Stimulated activated memory B cell treated with anti-CD40 and anti-IgM and Interleukin-4, amounts not matched to agents 10 μg/mL and 1 μg/mL and 100 μg/mL, for 72 hours (primary cell): ENCODE measurements at regions not wholly inside any gene's neighbourhood (a gene's known extent, or its start where the extent isn't known, plus 50 kb on each side); places are given as distances from the start of the nearest gene placed in this dataset.
"Not testable (repeated sequence)": the region's sequence is repeated elsewhere in the genome, so short reads cannot be mapped to it uniquely, and the experiment has no call there.

Experiments
- ATAC-seq: fragments of 150-1000 bp; cut with Tn5 transposase; 2 replicates; pipeline ENCODE4 v1.10.0; 2021
- H3K27ac Mint-ChIP-seq: one replicate; pipeline ENCODE4 v1.8.0; 2022; ENCODE audit warnings: mild to moderate bottlenecking, mixed read lengths
- H3K27me3 Mint-ChIP-seq: one replicate; pipeline ENCODE4 v1.8.0; 2022; ENCODE audit warnings: mixed read lengths
- H3K36me3 Mint-ChIP-seq: one replicate; pipeline ENCODE4 v1.8.0; 2022; ENCODE audit warnings: mixed read lengths
- H3K4me1 Mint-ChIP-seq: one replicate; pipeline ENCODE4 v1.8.0; 2022; ENCODE audit warnings: mixed read lengths
- H3K4me3 Mint-ChIP-seq: one replicate; pipeline ENCODE4 v1.8.0; 2022; ENCODE audit warnings: mild to moderate bottlenecking, moderate library complexity, mixed read lengths
- H3K9me3 Mint-ChIP-seq: one replicate; pipeline ENCODE4 v1.8.0; 2022; ENCODE audit warnings: mixed read lengths

DNA sequence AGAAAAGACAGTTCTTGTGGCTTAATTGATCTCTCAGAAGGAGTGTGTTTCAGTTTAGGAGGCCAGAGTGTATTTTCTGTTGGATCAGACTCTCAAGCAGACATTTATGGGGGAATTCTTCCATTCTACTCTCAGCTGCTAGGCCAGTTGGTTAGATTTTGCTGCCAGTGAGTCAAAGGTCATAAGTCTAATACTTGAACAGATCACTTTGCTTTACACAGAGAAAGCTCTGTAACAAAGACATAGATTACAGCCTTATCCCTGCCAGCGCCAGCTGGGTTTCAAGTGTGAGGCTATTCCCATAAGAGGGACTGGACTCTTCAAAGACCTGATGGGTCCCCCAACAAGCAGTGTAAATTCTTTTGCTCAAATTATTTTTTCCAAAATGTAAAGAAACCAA, 145.6 kb upstream of the SEMA3C start:
- Mint-ChIP-seq H3K27me3 (no peaks in the 10 kb centered on the region), H3K4me3 (no peak overlapping the region), H3K9me3 (peaks cover 2% of the 10 kb centered on the region), H3K36me3 (no peaks in the 10 kb centered on the region), H3K27ac (no peak overlapping the region), H3K4me1 (no peaks in the 10 kb centered on the region)
- ATAC-seq = no peak

DNA sequence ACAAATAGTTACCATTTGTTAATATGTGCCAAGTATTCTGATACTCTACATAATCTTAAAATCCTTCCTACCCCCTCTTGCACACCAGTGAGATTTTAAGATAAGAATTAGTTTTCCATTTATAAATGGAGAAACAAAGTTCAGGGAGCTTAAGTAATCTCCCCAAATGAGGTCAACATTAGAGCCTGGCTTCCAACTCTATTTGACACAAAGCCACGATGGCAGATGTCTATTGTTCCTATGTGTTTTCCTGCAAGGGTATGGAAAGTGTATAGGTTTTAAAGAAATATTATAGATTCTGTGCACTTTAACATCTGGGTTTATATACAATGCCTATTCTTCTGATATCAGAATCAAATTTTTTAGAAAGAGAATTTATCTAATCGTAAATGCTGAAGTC, 143.9 kb upstream of the SEMA3C start:
- no peak overlapping the region for H3K4me3 Mint-ChIP-seq

DNA sequence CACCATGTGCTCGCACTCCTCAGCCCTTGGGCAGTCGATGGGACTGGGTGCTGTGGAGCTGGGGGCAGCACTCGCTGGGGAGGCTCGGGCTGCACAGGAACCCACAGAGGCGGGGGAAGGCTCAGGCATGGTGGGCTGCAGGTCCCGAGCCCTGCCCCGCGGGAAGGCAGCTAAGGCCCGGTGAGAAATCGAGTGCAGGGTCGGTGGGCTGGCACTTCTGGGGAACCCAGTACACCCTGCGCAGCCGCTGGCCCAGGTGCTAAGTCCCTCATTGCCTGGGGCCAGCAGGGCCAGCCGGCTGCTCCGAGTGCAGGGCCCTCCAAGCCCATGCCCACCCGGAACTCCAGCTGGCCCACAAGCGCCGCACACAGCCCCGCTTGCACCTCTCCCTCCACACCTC, 138.6 kb upstream of the SEMA3C start:
- not testable (repeated sequence) for H3K36me3 Mint-ChIP-seq, H3K27me3 Mint-ChIP-seq, H3K9me3 Mint-ChIP-seq, ATAC-seq, H3K4me1 Mint-ChIP-seq, H3K27ac Mint-ChIP-seq, H3K4me3 Mint-ChIP-seq

More for the DNA sequence above, 143.9 kb upstream of the SEMA3C start:
- H3K9me3 Mint-ChIP-seq = peaks cover 2% of the 10 kb centered on the region
- H3K4me1 Mint-ChIP-seq = no peaks in the 10 kb centered on the region
- no peaks in the 10 kb centered on the region for H3K36me3 Mint-ChIP-seq
- no peak overlapping the region for H3K27ac Mint-ChIP-seq
- no peak for ATAC-seq
- H3K27me3 Mint-ChIP-seq = no peaks in the 10 kb centered on the region

DNA sequence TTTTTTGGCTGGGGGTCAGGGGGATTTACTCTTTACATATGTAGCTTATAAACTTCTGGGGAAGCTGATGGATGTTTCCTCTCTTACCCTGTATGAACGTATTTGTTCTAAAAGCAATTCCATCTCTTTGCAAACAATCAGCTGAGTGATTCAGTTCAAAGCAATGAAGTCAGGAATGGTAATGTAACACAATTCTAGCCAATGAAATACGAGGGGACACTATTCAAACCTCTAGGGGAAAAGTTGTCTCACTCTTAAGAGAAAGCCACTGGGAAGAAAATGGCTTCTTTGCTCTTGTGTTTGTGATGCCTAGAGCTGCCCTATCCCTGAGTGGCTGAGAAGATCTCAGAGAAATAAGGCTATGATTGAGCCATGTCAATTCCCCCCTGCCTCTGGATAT, 134.8 kb upstream of the SEMA3C start:
- Mint-ChIP-seq H3K27me3 (no peaks in the 10 kb centered on the region), H3K9me3 (peaks cover 2% of the 10 kb centered on the region), H3K36me3 (no peaks in the 10 kb centered on the region), H3K27ac (no peak overlapping the region), H3K4me1 (no peaks in the 10 kb centered on the region), H3K4me3 (no peak overlapping the region)
- no peak for ATAC-seq

DNA sequence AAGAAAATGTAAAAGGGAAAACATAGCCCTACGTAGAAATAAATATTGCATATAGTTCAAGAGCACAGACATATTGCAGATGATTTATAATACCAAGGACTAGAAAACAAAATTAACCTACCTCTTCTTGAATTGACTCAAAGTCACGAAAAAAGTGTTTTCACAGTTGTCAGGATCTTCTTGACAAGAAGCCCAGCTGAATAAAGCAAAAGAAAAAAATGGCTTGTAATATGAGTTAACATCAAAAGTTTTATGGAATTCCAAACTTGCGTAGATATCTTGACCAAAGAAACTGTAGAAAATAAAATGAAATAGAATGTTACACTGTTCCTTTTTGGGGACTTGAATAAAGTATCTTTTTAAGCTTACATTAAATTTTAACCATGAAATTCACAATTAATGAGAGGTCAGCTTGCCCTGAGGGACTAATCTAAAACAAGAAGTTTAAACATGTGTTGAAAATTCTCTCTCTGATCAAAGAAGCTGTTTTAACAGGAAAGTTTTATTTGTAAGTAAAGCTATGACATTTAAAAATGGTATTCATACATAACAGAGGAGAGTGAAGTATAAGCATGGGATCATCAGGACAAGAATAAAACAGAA, 133.1 kb upstream of the SEMA3C start:
- Mint-ChIP-seq H3K4me3 (no peak overlapping the region), H3K27me3 (no peaks in the 10 kb centered on the region), H3K36me3 (no peaks in the 10 kb centered on the region), H3K27ac (no peak overlapping the region), H3K4me1 (no peaks in the 10 kb centered on the region), H3K9me3 (peaks cover 2% of the 10 kb centered on the region)
- no peak for ATAC-seq

DNA sequence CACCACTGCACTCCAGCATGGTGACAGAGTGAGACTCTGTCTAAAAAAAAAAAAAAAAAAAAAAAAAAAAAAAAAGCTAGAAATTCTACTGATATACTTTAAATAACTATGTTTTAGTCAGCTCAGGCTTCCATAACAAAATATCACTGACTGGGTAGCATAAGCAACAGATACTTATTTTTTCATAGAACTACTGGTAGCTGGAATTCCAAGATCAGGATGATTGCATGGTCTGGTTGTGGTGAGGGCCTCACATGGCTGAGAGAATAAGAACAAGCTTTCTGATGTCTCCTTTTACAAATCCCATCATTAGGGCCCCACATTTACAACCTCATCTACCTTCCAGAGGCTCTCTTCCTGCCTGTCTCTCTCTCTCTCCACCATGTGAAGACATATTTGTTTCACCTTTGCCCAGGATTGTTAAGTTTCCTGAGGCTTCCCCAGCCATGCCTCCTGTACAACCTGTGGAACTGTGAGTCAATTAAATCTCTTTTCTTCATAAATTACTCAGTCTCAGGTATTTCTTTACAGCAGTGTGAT, 126.7 kb upstream of the SEMA3C start:
- Mint-ChIP-seq H3K4me1 (no peaks in the 10 kb centered on the region), H3K4me3 (no peak overlapping the region), H3K9me3 (peaks cover 8% of the 10 kb centered on the region), H3K27ac (no peak overlapping the region), H3K27me3 (no peaks in the 10 kb centered on the region), H3K36me3 (no peaks in the 10 kb centered on the region)
- no peak for ATAC-seq

DNA sequence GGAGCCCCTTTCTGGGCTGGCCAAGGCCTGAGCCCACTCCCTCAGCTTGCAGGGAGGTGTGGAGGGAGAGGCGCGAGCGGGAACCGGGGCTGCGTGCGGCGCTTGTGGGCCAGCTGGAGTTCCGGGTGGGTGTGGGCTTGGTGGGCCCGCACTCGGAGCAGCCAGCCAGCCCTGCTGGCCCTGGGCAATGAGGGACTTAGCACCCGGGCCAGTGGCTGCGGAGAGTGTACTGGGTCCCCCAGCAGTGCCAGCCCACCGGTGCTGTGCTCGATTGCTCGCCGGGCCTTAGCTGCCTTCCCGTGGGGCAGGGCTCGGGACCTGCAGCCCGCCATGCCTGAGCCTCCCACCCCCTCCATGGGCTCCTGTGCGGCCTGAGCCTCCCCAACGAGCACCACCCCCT, 123.8 kb upstream of the SEMA3C start:
- not testable (repeated sequence) for H3K27ac Mint-ChIP-seq, H3K36me3 Mint-ChIP-seq, ATAC-seq, H3K27me3 Mint-ChIP-seq, H3K4me3 Mint-ChIP-seq, H3K4me1 Mint-ChIP-seq
- peaks cover 10% of the 10 kb centered on the region for H3K9me3 Mint-ChIP-seq

DNA sequence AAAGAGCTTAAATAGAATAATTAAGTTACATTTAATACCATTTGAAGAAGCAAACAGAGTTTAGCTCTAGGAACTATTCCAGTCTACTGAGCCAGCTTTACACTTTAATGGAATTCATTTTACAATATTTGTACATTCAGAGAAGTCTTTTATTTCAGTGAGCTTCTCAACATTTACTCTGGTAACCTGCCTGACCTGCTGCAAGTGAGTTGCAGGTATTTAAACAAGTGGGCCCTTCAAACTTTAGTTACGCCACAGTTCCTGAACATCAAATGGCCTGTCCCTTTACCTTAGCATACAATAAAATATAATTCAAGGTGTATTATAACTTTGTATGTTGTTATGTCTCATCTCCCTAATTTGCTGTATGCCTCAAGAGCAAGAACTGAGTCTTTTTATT, 121.6 kb upstream of the SEMA3C start:
- no peak overlapping the region for H3K4me3 Mint-ChIP-seq
- no peaks in the 10 kb centered on the region for H3K36me3 Mint-ChIP-seq
- peaks cover 8% of the 10 kb centered on the region for H3K9me3 Mint-ChIP-seq
- no peak overlapping the region for H3K27ac Mint-ChIP-seq
- no peaks in the 10 kb centered on the region for H3K27me3 Mint-ChIP-seq
- ATAC-seq = no peak
- H3K4me1 Mint-ChIP-seq = no peaks in the 10 kb centered on the region

DNA sequence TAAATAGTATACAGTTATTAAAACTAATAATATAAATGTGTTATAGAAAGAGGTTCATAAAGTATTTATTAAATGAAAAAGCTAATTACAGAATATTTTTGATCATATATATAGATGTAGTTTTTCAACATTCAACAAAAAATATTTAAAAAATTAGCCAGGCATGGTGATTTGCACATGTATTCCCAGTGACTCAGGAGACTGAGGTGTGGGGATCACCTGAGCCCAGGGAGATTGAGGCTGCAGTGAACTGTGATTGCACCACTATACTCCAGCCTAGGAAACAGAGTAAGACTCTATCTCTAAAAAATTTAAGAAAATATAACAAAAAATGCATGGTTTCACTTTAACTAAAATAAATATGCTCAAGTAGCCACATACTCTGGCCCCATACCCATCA, 118.0 kb upstream of the SEMA3C start:
- Mint-ChIP-seq H3K9me3 (peaks cover 5% of the 10 kb centered on the region), H3K4me1 (no peaks in the 10 kb centered on the region), H3K27ac (no peak overlapping the region), H3K27me3 (no peaks in the 10 kb centered on the region), H3K36me3 (no peaks in the 10 kb centered on the region), H3K4me3 (no peak overlapping the region)
- no peak for ATAC-seq

DNA sequence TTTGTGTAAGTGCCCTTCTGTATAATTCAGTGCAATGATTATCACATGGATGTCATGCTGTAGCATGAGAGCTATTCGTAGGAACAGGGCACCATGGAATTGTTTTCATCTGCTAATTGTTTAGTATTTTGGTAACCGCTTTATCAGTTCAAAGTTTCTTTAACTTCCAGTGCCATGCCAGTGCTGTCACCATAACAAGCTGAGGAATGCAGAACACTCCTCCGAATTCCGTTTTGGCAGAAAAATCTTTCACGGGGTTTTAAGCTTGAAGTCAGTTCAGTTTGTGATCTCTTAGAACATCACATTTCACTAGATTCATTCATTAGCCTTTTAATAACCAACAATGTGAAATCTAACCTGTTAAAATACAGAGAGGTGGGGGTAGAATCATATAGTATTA, 117.2 kb upstream of the SEMA3C start:
- H3K36me3 Mint-ChIP-seq = no peaks in the 10 kb centered on the region
- no peak for ATAC-seq
- no peak overlapping the region for H3K27ac Mint-ChIP-seq
- H3K4me3 Mint-ChIP-seq = no peak overlapping the region
- no peaks in the 10 kb centered on the region for H3K4me1 Mint-ChIP-seq
- no peaks in the 10 kb centered on the region for H3K27me3 Mint-ChIP-seq
- peaks cover 5% of the 10 kb centered on the region for H3K9me3 Mint-ChIP-seq

DNA sequence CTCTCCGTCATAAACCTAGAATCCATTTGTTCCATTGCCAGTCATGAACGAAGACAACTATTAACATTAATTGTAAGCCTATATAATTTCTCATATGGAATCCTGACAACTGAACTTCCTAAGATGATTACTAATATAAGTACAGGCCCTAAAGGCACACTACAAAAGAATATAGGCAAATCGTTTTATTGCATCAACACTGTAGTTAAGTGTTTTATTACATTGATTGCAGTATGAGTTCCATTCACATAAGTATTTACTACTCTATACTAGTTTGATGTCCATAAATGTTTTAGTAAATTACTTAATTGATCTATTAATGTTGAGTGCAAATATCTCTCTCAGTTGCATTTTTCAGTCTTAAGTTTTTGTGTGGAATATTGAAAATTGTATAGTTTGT, 113.1 kb upstream of the SEMA3C start:
- H3K9me3 Mint-ChIP-seq = peaks cover 4% of the 10 kb centered on the region
- no peaks in the 10 kb centered on the region for H3K27me3 Mint-ChIP-seq
- no peaks in the 10 kb centered on the region for H3K4me1 Mint-ChIP-seq
- no peak overlapping the region for H3K27ac Mint-ChIP-seq
- ATAC-seq = no peak
- no peaks in the 10 kb centered on the region for H3K36me3 Mint-ChIP-seq
- H3K4me3 Mint-ChIP-seq = no peak overlapping the region

DNA sequence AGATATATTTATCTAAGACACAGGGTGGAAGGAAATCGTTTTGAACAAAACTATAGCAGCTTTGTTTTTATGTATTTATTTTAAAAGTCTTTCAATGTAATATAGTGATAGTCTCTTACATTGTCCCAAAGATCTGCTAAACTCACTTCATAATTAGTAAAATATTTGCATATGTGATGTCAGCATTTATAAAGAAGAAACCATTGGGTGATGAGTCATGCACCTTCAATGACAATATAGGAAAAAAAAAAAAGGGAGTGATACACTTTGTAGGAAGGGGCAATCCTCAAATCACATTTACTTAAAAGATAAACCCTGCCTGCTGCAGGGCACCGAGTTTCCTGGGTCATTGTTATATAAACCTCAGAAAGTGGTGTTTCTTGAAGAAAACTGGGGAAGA, 112.4 kb upstream of the SEMA3C start:
- no peaks in the 10 kb centered on the region for H3K4me1 Mint-ChIP-seq
- peaks cover 4% of the 10 kb centered on the region for H3K9me3 Mint-ChIP-seq
- H3K27me3 Mint-ChIP-seq = no peaks in the 10 kb centered on the region
- H3K4me3 Mint-ChIP-seq = no peak overlapping the region
- ATAC-seq = no peak
- no peaks in the 10 kb centered on the region for H3K36me3 Mint-ChIP-seq
- H3K27ac Mint-ChIP-seq = no peak overlapping the region

DNA sequence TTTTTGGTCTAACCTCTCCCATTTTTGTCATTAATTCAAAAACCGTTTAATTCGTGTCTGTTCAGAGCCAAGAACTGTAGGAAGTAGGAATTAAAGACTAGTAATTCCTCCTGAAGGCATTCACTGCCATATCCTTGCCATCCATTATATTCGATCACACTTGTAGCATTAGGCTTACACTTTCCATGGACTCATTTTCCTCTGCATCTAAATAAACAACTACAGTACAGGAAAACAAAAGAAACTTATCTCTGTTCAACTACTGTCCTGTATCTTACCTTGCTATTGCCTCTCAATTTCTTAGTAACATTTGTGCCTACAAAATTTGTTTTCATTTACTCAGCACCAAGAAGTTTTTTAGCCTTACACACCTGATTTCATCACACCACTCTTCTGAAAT, 111.6 kb upstream of the SEMA3C start:
- ATAC-seq = no peak
- no peaks in the 10 kb centered on the region for H3K4me1 Mint-ChIP-seq

DNA sequence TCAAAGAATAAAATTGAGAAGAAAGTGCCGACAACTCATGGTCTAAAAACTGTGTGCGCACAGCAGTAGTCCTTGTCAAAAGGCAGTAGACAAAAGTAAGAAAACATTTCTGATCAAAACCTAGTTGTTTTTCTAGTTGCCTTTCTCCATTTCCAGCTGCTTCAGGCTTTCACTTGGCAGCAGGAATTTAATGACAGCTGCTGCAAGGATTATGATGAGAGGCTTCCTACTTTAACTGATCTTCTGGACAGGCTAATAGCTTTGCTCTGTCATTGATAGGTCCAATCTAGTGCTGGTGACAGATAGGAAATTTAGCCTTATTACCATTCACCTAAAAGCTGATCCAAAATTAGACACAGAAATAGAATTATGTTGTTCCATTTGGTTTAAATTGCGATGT, 110.7 kb upstream of the SEMA3C start:
- Mint-ChIP-seq H3K36me3 (no peaks in the 10 kb centered on the region), H3K27me3 (no peaks in the 10 kb centered on the region), H3K4me1 (no peaks in the 10 kb centered on the region), H3K27ac (no peak overlapping the region), H3K9me3 (peaks cover 4% of the 10 kb centered on the region), H3K4me3 (no peak overlapping the region)
- no peak for ATAC-seq

More for the DNA sequence above, 111.6 kb upstream of the SEMA3C start:
- no peak overlapping the region for H3K4me3 Mint-ChIP-seq
- no peak overlapping the region for H3K27ac Mint-ChIP-seq
- no peaks in the 10 kb centered on the region for H3K36me3 Mint-ChIP-seq
- H3K9me3 Mint-ChIP-seq = peaks cover 4% of the 10 kb centered on the region
- H3K27me3 Mint-ChIP-seq = no peaks in the 10 kb centered on the region

DNA sequence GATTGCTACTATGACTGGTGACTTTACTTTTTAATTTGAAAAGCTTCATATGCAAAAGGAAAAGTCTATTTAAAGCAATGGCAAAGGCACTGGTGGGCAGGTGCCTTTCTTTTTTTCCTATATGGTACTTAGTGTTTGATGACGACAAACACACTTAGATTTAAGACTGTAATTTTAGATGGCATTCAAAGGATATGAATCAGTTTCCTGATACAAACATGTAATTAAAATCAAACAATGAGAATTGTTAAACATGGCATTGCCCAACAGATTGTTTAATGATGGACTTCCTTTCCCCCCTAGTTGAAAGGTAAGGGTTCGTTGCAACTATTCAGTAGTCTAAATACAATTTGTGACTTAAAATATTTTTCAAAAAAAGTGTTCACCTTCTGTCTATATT, 106.5 kb upstream of the SEMA3C start:
- H3K4me1 Mint-ChIP-seq = no peaks in the 10 kb centered on the region
- H3K36me3 Mint-ChIP-seq = no peaks in the 10 kb centered on the region
- ATAC-seq = no peak
- H3K4me3 Mint-ChIP-seq = no peak overlapping the region
- H3K27me3 Mint-ChIP-seq = no peaks in the 10 kb centered on the region
- no peak overlapping the region for H3K27ac Mint-ChIP-seq
- H3K9me3 Mint-ChIP-seq = peaks cover 7% of the 10 kb centered on the region

DNA sequence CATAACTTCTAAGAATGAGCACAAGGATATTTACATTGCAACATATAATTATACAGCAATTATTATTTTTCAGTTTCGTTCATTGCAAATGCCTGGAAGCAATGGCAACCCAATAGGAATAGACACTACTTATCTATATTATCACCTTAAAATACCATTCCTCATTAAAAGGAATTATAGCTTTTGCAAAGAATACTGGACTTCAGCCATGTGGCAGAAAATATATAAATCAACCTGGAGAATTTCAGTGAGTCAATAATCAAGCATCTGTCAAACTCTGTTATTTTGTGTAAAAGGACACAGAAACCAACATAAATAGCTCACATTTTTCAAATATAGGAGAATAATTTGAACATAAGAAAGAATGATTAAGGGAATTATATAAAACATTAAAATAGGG, 96.1 kb upstream of the SEMA3C start:
- H3K27me3 Mint-ChIP-seq = no peaks in the 10 kb centered on the region
- H3K4me3 Mint-ChIP-seq = no peak overlapping the region
- no peaks in the 10 kb centered on the region for H3K4me1 Mint-ChIP-seq
- no peak overlapping the region for H3K27ac Mint-ChIP-seq
- no peaks in the 10 kb centered on the region for H3K36me3 Mint-ChIP-seq
- H3K9me3 Mint-ChIP-seq = peaks cover 7% of the 10 kb centered on the region
- ATAC-seq = no peak

DNA sequence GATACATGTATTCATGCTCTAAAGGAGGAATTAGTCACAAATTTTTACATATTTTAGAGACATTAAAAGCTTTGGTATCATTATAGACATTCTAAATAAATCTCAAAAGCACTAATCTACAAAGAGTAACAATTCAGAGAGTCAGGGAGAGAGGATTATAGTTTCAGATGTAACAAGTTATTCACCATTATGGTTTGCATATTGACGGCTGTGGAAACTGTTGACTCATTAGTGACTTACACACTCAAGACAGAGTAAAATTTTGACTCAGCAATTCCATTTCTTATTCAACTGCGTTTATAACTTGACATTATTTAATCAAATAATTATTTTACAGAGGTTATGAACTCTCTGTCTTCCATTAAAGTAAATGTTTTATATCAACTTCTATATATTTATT, 95.4 kb upstream of the SEMA3C start:
- Mint-ChIP-seq H3K27me3 (no peaks in the 10 kb centered on the region), H3K4me3 (no peak overlapping the region), H3K4me1 (no peaks in the 10 kb centered on the region), H3K27ac (no peak overlapping the region), H3K9me3 (peaks cover 7% of the 10 kb centered on the region), H3K36me3 (no peaks in the 10 kb centered on the region)
- no peak for ATAC-seq
